Spleen (tissue), 7 donors: ENCODE measurements at regions not wholly inside any gene's neighbourhood (a gene's known extent, or its start where the extent isn't known, plus 50 kb on each side); places are given as distances from the start of the nearest gene placed in this dataset.

Experiments used
- POLR2AphosphoS5 ChIP-seq, 3 donors: sonication (generic); formaldehyde crosslinking; IDR thresholded peaks; one replicate each; pipeline ENCODE4 v1.5.1; 2017; ENCODE audit warnings: antibody characterized with exemption in 3 of 3
- TF ChIP-seq, protein P1 (sequence below), 11 experiments: fragments of 200-600 bp in 7 of 11; fragments of 450-650 bp in 4 of 11; sonication (generic) in 4 of 11; IDR thresholded peaks in 8 of 11; conservative IDR thresholded peaks in 3 of 11; 1 replicate in 7 of 11; 2 replicates in 4 of 11; pipeline versions ENCODE4 v1.4.0 to v1.8.0; 2016 to 2021; ENCODE audit warnings: antibody characterized with exemption in 11 of 11, inconsistent platforms in 4 of 11, mild to moderate bottlenecking in 1 of 11
- donor health status: DM: no; HTN: no; CAD: no; lungs with moderate emphysema.
- donor health status: DM: no; HTN: no; CAD: no.
- donor health status: DM: no; HTN: no; CAD: no.

DNA sequence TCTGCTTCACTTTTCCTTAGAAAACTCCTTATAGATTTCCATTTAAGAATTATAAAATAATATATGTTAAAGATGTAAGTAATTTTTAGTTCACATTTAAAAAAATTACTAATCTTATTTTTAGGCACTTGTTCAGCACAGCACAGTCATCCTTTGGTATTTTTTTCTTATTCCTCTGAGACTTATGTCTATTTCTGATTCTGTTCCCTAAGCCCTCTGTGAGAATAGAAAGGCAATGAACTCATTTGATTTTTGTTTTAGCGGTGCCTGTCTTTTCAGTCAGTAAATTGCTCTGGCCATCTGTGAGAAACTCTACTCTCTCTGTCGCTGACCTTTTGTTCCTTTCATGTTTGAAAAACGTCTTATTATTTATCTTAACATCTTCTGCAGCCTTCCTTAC lies 168.1 kb downstream of the PCDH17 start:
- TF ChIP-seq, protein P1, sequence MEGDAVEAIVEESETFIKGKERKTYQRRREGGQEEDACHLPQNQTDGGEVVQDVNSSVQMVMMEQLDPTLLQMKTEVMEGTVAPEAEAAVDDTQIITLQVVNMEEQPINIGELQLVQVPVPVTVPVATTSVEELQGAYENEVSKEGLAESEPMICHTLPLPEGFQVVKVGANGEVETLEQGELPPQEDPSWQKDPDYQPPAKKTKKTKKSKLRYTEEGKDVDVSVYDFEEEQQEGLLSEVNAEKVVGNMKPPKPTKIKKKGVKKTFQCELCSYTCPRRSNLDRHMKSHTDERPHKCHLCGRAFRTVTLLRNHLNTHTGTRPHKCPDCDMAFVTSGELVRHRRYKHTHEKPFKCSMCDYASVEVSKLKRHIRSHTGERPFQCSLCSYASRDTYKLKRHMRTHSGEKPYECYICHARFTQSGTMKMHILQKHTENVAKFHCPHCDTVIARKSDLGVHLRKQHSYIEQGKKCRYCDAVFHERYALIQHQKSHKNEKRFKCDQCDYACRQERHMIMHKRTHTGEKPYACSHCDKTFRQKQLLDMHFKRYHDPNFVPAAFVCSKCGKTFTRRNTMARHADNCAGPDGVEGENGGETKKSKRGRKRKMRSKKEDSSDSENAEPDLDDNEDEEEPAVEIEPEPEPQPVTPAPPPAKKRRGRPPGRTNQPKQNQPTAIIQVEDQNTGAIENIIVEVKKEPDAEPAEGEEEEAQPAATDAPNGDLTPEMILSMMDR (IDR thresholded peaks at IDR 0.05 in 8 of 11, conservative IDR thresholded peaks at IDR 0.05 in 3 of 11): no peak
- TF ChIP-seq POLR2AphosphoS5 (IDR thresholded peaks at IDR 0.05): no peak
